ENCODE measurements at regions not wholly inside any gene's neighbourhood (a gene's known extent, or its start where the extent isn't known, plus 50 kb on each side); places are given as distances from the start of the nearest gene placed in this dataset.

DNA sequence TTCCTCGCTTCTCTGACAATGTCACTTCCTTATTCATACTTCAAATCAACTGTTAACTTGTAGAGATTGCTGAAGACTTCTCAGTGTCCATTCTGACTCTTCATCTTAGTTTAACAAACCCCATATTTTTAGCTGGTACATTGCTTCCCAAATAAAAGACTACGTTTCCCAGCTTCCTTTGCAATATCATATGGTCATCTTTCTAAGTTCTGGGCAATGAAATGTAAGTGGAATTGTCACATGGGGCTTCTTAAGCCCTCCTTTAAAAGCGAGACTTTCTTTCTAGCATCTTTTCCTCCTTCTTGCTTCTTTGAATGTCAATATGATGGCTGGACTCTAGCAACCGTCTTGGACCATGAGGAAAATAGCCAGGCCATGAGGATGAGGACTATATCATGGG is 239.0 kb downstream of the ZNF621 start:
- H4K20me1 ChIP-seq (ENCODE audit: low read depth): no peaks in the 10 kb centered on the region
- H2AFZ ChIP-seq (replicated peaks): no peak overlapping the region
- Mint-ChIP-seq H3K4me1 (no peaks in the 10 kb centered on the region), H3K9me3 (peaks cover 6% of the 10 kb centered on the region), H3K27me3 (ENCODE audit: insufficient read depth, low read depth) (no peaks in the 10 kb centered on the region), H3K36me3 (no peaks in the 10 kb centered on the region), H3K4me3 (no peak overlapping the region), H3K27ac (no peak overlapping the region)
- peaks cover 4% of the 10 kb centered on the region for H3K36me3 ChIP-seq
- TF ChIP-seq EZH2phosphoT487 (IDR thresholded peaks at IDR 0.05): no peak
- no peak for TF ChIP-seq EZH2 (IDR thresholded peaks at IDR 0.05)
- TF ChIP-seq, protein P1, sequence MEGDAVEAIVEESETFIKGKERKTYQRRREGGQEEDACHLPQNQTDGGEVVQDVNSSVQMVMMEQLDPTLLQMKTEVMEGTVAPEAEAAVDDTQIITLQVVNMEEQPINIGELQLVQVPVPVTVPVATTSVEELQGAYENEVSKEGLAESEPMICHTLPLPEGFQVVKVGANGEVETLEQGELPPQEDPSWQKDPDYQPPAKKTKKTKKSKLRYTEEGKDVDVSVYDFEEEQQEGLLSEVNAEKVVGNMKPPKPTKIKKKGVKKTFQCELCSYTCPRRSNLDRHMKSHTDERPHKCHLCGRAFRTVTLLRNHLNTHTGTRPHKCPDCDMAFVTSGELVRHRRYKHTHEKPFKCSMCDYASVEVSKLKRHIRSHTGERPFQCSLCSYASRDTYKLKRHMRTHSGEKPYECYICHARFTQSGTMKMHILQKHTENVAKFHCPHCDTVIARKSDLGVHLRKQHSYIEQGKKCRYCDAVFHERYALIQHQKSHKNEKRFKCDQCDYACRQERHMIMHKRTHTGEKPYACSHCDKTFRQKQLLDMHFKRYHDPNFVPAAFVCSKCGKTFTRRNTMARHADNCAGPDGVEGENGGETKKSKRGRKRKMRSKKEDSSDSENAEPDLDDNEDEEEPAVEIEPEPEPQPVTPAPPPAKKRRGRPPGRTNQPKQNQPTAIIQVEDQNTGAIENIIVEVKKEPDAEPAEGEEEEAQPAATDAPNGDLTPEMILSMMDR (IDR thresholded peaks at IDR 0.05): no peak
- H3K79me2 ChIP-seq (ENCODE audit: low read depth): no peaks in the 10 kb centered on the region
- H3K4me2 ChIP-seq: no peak overlapping the region
- H3K27ac ChIP-seq: no peak overlapping the region
- no peak overlapping the region for H3K9ac ChIP-seq
- H3K4me1 ChIP-seq: peaks cover 8% of the 10 kb centered on the region
- no peak overlapping the region for H3K4me3 ChIP-seq
- no peaks in the 10 kb centered on the region for H3K27me3 ChIP-seq
- H3F3A ChIP-seq (ENCODE audit: low read depth): no peaks in the 10 kb centered on the region
- no peak for DNase-seq (ENCODE audit: low spot score)
- H3K9me3 ChIP-seq (ENCODE audit: low read depth): peaks cover 9% of the 10 kb centered on the region

DNA sequence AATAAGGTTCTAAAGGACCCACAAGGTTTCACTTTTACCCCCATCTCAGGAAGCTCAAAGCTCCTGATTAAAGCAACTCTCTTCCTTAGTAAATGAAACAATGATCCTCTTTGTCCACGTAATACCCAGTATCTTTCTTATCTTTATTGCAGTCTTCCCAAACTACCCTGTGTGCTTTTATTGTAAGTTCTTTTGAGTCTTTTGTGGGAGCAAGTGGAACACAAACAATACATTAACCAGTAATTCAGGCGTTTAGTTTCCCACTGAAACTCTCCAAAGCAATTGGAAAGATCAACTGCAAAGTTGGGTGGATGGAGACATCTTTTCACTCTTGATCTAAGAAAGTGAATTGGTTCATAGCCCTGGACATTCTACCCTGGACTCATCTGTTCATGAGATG is 240.0 kb downstream of the ZNF621 start:
- no peak overlapping the region for H3K27ac ChIP-seq
- no peaks in the 10 kb centered on the region for H3K4me1 Mint-ChIP-seq
- no peaks in the 10 kb centered on the region for H3K36me3 Mint-ChIP-seq
- TF ChIP-seq EZH2phosphoT487 (IDR thresholded peaks at IDR 0.05): no peak
- TF ChIP-seq, protein P1 (IDR thresholded peaks at IDR 0.05): no peak
- no peak for TF ChIP-seq EZH2 (IDR thresholded peaks at IDR 0.05)
- H3K27me3 Mint-ChIP-seq (ENCODE audit: insufficient read depth, low read depth): peaks cover 2% of the 10 kb centered on the region
- H3K4me1 ChIP-seq: peaks cover 8% of the 10 kb centered on the region
- no peak overlapping the region for H3K4me3 ChIP-seq
- no peaks in the 10 kb centered on the region for H3F3A ChIP-seq (ENCODE audit: low read depth)
- H3K9ac ChIP-seq: no peak overlapping the region
- H3K4me2 ChIP-seq: no peak overlapping the region
- no peak overlapping the region for H2AFZ ChIP-seq (replicated peaks)
- no peaks in the 10 kb centered on the region for H3K79me2 ChIP-seq (ENCODE audit: low read depth)
- no peak for DNase-seq (ENCODE audit: low spot score)
- H3K27ac Mint-ChIP-seq: no peak overlapping the region
- H4K20me1 ChIP-seq (ENCODE audit: low read depth): no peaks in the 10 kb centered on the region
- H3K27me3 ChIP-seq: no peaks in the 10 kb centered on the region
- H3K9me3 ChIP-seq (ENCODE audit: low read depth): peaks cover 9% of the 10 kb centered on the region
- H3K36me3 ChIP-seq: peaks cover 4% of the 10 kb centered on the region
- H3K9me3 Mint-ChIP-seq: peaks cover 6% of the 10 kb centered on the region
- no peak overlapping the region for H3K4me3 Mint-ChIP-seq

- Histone ChIP-seq H2AFZ (replicated peaks) (no peak overlapping the region), H3K27ac (no peak overlapping the region), H3F3A (ENCODE audit: low read depth) (no peaks in the 10 kb centered on the region), H4K20me1 (ENCODE audit: low read depth) (no peaks in the 10 kb centered on the region), H3K27me3 (no peaks in the 10 kb centered on the region), H3K9me3 (ENCODE audit: low read depth) (peaks cover 3% of the 10 kb centered on the region), H3K4me2 (no peak overlapping the region), H3K36me3 (no peaks in the 10 kb centered on the region), H3K79me2 (ENCODE audit: low read depth) (no peaks in the 10 kb centered on the region), H3K4me1 (peaks cover 8% of the 10 kb centered on the region), H3K9ac (no peak overlapping the region), H3K4me3 (no peak overlapping the region)
- no peak overlapping the region for H3K27ac Mint-ChIP-seq
- no peaks in the 10 kb centered on the region for H3K4me1 Mint-ChIP-seq
- no peak for TF ChIP-seq EZH2phosphoT487 (IDR thresholded peaks at IDR 0.05)
- no peak for TF ChIP-seq EZH2 (IDR thresholded peaks at IDR 0.05)
- no peaks in the 10 kb centered on the region for H3K36me3 Mint-ChIP-seq
- DNase-seq (ENCODE audit: low spot score): no peak
- H3K9me3 Mint-ChIP-seq: peaks cover 6% of the 10 kb centered on the region
- no peak overlapping the region for H3K4me3 Mint-ChIP-seq
- peaks cover 2% of the 10 kb centered on the region for H3K27me3 Mint-ChIP-seq (ENCODE audit: insufficient read depth, low read depth)
Observed at GRCh38 chr3:40765884-40766283, 241.1 kb downstream of the ZNF621 start.

DNA sequence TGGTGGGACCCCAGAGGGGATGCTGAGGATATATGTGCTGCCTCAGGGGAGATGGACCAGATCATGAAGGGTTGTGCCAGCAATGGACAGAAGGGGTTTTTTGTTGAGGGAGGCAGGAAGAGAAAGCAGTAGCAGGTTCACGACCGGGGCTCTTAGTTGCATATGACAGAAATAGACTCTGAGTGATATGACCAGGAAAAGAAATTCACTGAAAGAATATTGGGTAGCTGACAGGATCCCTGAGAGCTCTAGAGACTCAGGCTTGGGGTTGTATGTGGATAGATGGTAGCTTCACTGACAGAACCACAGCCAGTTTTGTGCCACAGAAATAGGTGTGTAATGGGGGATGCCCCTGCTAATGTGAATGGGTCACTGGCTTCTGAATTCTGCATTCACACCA is 241.6 kb downstream of the ZNF621 start:
- no peak overlapping the region for H2AFZ ChIP-seq (replicated peaks)
- H3K36me3 ChIP-seq: no peaks in the 10 kb centered on the region
- Mint-ChIP-seq H3K4me1 (no peaks in the 10 kb centered on the region), H3K9me3 (peaks cover 6% of the 10 kb centered on the region), H3K27me3 (ENCODE audit: insufficient read depth, low read depth) (peaks cover 2% of the 10 kb centered on the region), H3K36me3 (no peaks in the 10 kb centered on the region), H3K4me3 (no peak overlapping the region), H3K27ac (no peak overlapping the region)
- no peak overlapping the region for H3K4me2 ChIP-seq
- H3F3A ChIP-seq (ENCODE audit: low read depth): no peaks in the 10 kb centered on the region
- DNase-seq (ENCODE audit: low spot score): no peak
- H3K9me3 ChIP-seq (ENCODE audit: low read depth): no peaks in the 10 kb centered on the region
- peaks cover 8% of the 10 kb centered on the region for H3K4me1 ChIP-seq
- no peak overlapping the region for H3K27ac ChIP-seq
- no peak overlapping the region for H3K4me3 ChIP-seq
- TF ChIP-seq EZH2 (IDR thresholded peaks at IDR 0.05) (no peak), EZH2phosphoT487 (IDR thresholded peaks at IDR 0.05) (no peak)
- TF ChIP-seq, protein P1 (IDR thresholded peaks at IDR 0.05): no peak
- H3K79me2 ChIP-seq (ENCODE audit: low read depth): no peaks in the 10 kb centered on the region
- no peaks in the 10 kb centered on the region for H4K20me1 ChIP-seq (ENCODE audit: low read depth)
- no peak overlapping the region for H3K9ac ChIP-seq
- no peaks in the 10 kb centered on the region for H3K27me3 ChIP-seq

Data from neural progenitor cell (in vitro differentiated cells).